OCI-LY1 (cell line): ENCODE measurements at regions not wholly inside any gene's neighbourhood (a gene's known extent, or its start where the extent isn't known, plus 50 kb on each side); places are given as distances from the start of the nearest gene placed in this dataset.

Source experiments
- CTCF ChIP-seq: fragments of 200-600 bp; sonication (generic), shearing (Covaris generic); IDR thresholded peaks from 2 replicates; pipeline ENCODE4 v1.5.1; 2017; ENCODE audit warnings: mild to moderate bottlenecking, antibody characterized with exemption, low read length, moderate library complexity, mixed read lengths
- EZH2 ChIP-seq: fragments of 200-600 bp; sonication (generic), shearing (Covaris generic); IDR thresholded peaks from 2 replicates; pipeline ENCODE4 v1.8.0; 2017; ENCODE audit warnings: borderline replicate concordance, mixed run types, mild to moderate bottlenecking, antibody characterized with exemption, low read length, moderate library complexity, mixed read lengths

GRCh38 chr2:211117026-211117425, 560.6 kb downstream of the CPS1 start:
- TF ChIP-seq CTCF = no peak
- no peak for TF ChIP-seq EZH2
